ENCODE measurements at regions not wholly inside any gene's neighbourhood (a gene's known extent, or its start where the extent isn't known, plus 50 kb on each side); places are given as distances from the start of the nearest gene placed in this dataset.

GRCh38 chr3:76463501-76463900 lies 576.4 kb upstream of the ROBO2 start:
- TF ChIP-seq CTCF (tag by site-specific recombination; IDR thresholded peaks at IDR 0.05) (no peak), PRDM1 (tag by site-specific recombination; IDR thresholded peaks at IDR 0.05) (no peak), ZNF561 (tag by site-specific recombination; IDR thresholded peaks at IDR 0.05; ENCODE audit: borderline replicate concordance) (no peak), ZNF24 (tag by site-specific recombination; IDR thresholded peaks at IDR 0.05) (no peak), ZNF140 (tag by site-specific recombination; IDR thresholded peaks at IDR 0.05) (no peak), GLI4 (tag by site-specific recombination; IDR thresholded peaks at IDR 0.05) (no peak), ZNF146 (tag by site-specific recombination; IDR thresholded peaks at IDR 0.05) (no peak)
